ENCODE measurements at regions not wholly inside any gene's neighbourhood (a gene's known extent, or its start where the extent isn't known, plus 50 kb on each side); places are given as distances from the start of the nearest gene placed in this dataset.
A peak's percentile ranks its signal among the peaks of the same experiment; 100 is the strongest.

GRCh38 chr14:39948235-39948634 lies 516.0 kb upstream of the FBXO33 start:
- no peak overlapping the region for H3K4me3 ChIP-seq (ENCODE audit: low read depth, low read length)
- no peak for TF ChIP-seq CTCF (IDR thresholded peaks at IDR 0.05; ENCODE audit: insufficient read depth, low read length, poor library complexity, severe bottlenecking)
- H3K27me3 ChIP-seq (ENCODE audit: control insufficient read depth, insufficient read depth, low read length): no peaks in the 10 kb centered on the region
- DNase-seq (ENCODE audit: low read depth): no peak
- no peaks in the 10 kb centered on the region for H3K36me3 ChIP-seq (ENCODE audit: control insufficient read depth, insufficient read depth, low read length)

- peak; percentile 68 for DNase-seq (ENCODE audit: low read depth)
- Histone ChIP-seq H3K27me3 (ENCODE audit: control insufficient read depth, insufficient read depth, low read length) (no peaks in the 10 kb centered on the region), H3K4me3 (ENCODE audit: low read depth, low read length) (no peak overlapping the region), H3K36me3 (ENCODE audit: control insufficient read depth, insufficient read depth, low read length) (no peaks in the 10 kb centered on the region)
- no peak for TF ChIP-seq CTCF (IDR thresholded peaks at IDR 0.05; ENCODE audit: insufficient read depth, low read length, poor library complexity, severe bottlenecking)
Measured at GRCh38 chr14:39946807-39947206, 514.6 kb upstream of the FBXO33 start.

GRCh38 chr14:39939023-39939422 lies 506.8 kb upstream of the FBXO33 start:
- TF ChIP-seq CTCF (IDR thresholded peaks at IDR 0.05; ENCODE audit: insufficient read depth, low read length, poor library complexity, severe bottlenecking): no peak
- H3K27me3 ChIP-seq (ENCODE audit: control insufficient read depth, insufficient read depth, low read length): no peaks in the 10 kb centered on the region
- no peaks in the 10 kb centered on the region for H3K36me3 ChIP-seq (ENCODE audit: control insufficient read depth, insufficient read depth, low read length)
- DNase-seq (ENCODE audit: low read depth): no peak
- H3K4me3 ChIP-seq (ENCODE audit: low read depth, low read length): no peak overlapping the region

GRCh38 chr14:39912192-39913100 lies 480.2 kb upstream of the FBXO33 start:
- H3K36me3 ChIP-seq (ENCODE audit: control insufficient read depth, insufficient read depth, low read length): no peaks in the 10 kb centered on the region
- H3K27me3 ChIP-seq (ENCODE audit: control insufficient read depth, insufficient read depth, low read length): no peaks in the 10 kb centered on the region
- DNase-seq (ENCODE audit: low read depth): no peak
- H3K4me3 ChIP-seq (ENCODE audit: low read depth, low read length): no peak overlapping the region
- no peak for TF ChIP-seq CTCF (IDR thresholded peaks at IDR 0.05; ENCODE audit: insufficient read depth, low read length, poor library complexity, severe bottlenecking)

- Histone ChIP-seq H3K4me3 (ENCODE audit: low read depth, low read length) (no peak overlapping the region), H3K27me3 (ENCODE audit: control insufficient read depth, insufficient read depth, low read length) (no peaks in the 10 kb centered on the region), H3K36me3 (ENCODE audit: control insufficient read depth, insufficient read depth, low read length) (no peaks in the 10 kb centered on the region)
- no peak for TF ChIP-seq CTCF (IDR thresholded peaks at IDR 0.05; ENCODE audit: insufficient read depth, low read length, poor library complexity, severe bottlenecking)
- no peak for DNase-seq (ENCODE audit: low read depth)
Measured at GRCh38 chr14:39897657-39898056, 465.4 kb upstream of the FBXO33 start.

- DNase-seq (ENCODE audit: low read depth): no peak
- Histone ChIP-seq H3K4me3 (ENCODE audit: low read depth, low read length) (no peak overlapping the region), H3K36me3 (ENCODE audit: control insufficient read depth, insufficient read depth, low read length) (no peaks in the 10 kb centered on the region), H3K27me3 (ENCODE audit: control insufficient read depth, insufficient read depth, low read length) (no peaks in the 10 kb centered on the region)
- TF ChIP-seq CTCF (IDR thresholded peaks at IDR 0.05; ENCODE audit: insufficient read depth, low read length, poor library complexity, severe bottlenecking): no peak
Measured at GRCh38 chr14:39890026-39890425, 457.8 kb upstream of the FBXO33 start.
